ENCODE measurements at regions not wholly inside any gene's neighbourhood (a gene's known extent, or its start where the extent isn't known, plus 50 kb on each side); places are given as distances from the start of the nearest gene placed in this dataset.

DNA sequence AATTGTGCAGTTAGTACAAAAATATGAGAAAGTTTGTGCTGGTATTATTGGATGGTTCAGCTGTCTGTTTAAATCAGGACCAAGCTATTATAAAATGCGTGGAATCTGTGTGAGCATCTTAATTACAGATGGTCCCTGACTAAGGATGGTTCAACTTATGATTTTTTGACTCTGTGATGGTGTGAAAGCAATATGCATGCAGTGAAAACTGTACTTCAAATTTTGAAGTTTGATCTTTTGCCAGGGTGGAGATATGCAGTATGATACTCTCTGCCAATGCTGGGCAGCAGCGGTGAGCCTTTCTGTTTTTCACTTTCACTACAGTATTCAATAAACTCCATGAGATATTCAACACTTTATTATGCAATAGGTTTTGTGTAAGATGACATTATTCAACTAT lies 189.3 kb downstream of the CHST1 start:
- TF ChIP-seq, protein P1, sequence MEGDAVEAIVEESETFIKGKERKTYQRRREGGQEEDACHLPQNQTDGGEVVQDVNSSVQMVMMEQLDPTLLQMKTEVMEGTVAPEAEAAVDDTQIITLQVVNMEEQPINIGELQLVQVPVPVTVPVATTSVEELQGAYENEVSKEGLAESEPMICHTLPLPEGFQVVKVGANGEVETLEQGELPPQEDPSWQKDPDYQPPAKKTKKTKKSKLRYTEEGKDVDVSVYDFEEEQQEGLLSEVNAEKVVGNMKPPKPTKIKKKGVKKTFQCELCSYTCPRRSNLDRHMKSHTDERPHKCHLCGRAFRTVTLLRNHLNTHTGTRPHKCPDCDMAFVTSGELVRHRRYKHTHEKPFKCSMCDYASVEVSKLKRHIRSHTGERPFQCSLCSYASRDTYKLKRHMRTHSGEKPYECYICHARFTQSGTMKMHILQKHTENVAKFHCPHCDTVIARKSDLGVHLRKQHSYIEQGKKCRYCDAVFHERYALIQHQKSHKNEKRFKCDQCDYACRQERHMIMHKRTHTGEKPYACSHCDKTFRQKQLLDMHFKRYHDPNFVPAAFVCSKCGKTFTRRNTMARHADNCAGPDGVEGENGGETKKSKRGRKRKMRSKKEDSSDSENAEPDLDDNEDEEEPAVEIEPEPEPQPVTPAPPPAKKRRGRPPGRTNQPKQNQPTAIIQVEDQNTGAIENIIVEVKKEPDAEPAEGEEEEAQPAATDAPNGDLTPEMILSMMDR (IDR thresholded peaks at IDR 0.05), result no peak
- TF ChIP-seq POLR2A (IDR thresholded peaks at IDR 0.05), result no peak
- no peak for TF ChIP-seq EP300 (IDR thresholded peaks at IDR 0.05; ENCODE audit: low read depth)
- TF ChIP-seq POLR2AphosphoS5 (IDR thresholded peaks at IDR 0.05), result no peak
